ENCODE measurements at regions not wholly inside any gene's neighbourhood (a gene's known extent, or its start where the extent isn't known, plus 50 kb on each side); places are given as distances from the start of the nearest gene placed in this dataset.

- Histone ChIP-seq H3K4me3 (ENCODE audit: low read depth, low read length) (no peak overlapping the region), H3K36me3 (ENCODE audit: control insufficient read depth, insufficient read depth, low read length) (no peaks in the 10 kb centered on the region), H3K27me3 (ENCODE audit: control insufficient read depth, insufficient read depth, low read length) (no peaks in the 10 kb centered on the region)
- ChIA-PET POLR2A (no interaction called here), CTCF (no interaction called here)
- TF ChIP-seq, protein P1, sequence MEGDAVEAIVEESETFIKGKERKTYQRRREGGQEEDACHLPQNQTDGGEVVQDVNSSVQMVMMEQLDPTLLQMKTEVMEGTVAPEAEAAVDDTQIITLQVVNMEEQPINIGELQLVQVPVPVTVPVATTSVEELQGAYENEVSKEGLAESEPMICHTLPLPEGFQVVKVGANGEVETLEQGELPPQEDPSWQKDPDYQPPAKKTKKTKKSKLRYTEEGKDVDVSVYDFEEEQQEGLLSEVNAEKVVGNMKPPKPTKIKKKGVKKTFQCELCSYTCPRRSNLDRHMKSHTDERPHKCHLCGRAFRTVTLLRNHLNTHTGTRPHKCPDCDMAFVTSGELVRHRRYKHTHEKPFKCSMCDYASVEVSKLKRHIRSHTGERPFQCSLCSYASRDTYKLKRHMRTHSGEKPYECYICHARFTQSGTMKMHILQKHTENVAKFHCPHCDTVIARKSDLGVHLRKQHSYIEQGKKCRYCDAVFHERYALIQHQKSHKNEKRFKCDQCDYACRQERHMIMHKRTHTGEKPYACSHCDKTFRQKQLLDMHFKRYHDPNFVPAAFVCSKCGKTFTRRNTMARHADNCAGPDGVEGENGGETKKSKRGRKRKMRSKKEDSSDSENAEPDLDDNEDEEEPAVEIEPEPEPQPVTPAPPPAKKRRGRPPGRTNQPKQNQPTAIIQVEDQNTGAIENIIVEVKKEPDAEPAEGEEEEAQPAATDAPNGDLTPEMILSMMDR (IDR thresholded peaks at IDR 0.05; ENCODE audit: insufficient read depth, low read depth, low read length) = no peak
- DNase-seq (ENCODE audit: low read depth) = no peak
Observed at GRCh38 chr22:48245196-48245485, 1482.7 kb downstream of the TBC1D22A start.

DNA sequence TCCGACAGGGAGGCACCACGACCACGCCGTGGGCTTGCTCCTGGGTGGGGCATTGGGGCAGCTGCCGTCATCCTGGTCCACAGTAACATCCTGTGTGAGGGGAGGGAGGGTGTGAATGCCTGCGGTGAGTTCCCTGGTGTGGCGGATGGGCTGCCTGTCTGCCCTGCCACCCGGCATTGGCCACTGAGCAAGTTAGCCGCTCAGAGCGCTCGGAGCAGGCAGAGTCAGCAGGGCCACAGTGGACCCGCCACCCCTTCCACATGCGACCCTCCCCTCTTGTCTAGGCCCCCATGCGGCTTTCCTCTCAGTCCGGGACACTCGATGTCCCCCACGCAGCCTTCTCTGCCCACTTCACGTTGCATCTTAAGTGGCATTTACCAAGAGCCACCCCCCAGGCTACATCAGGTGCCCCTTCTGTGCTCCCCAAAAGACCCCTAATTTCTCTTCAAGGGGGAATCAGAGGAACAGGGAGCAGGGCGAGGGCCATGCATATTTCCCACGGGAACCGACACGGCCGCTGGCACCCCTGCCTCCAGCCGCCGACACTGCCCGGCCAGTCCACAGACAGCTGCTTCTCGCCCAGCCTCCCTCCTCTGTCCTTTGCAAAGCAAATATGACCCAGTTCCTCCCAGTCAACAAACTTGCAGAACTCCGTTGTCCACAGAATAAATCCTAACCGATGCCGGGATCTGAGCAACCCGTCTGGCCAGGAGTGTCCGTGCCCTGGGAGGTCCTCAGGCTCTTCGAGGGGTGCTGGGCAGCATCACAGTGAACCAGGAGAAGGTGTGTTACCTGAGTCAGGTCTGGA is 1482.1 kb downstream of the TBC1D22A start:
- H3K27me3 ChIP-seq (ENCODE audit: control insufficient read depth, insufficient read depth, low read length) = no peaks in the 10 kb centered on the region
- TF ChIP-seq, protein P1 (IDR thresholded peaks at IDR 0.05; ENCODE audit: insufficient read depth, low read depth, low read length) = no peak
- DNase-seq (ENCODE audit: low read depth) = no peak
- no peak overlapping the region for H3K4me3 ChIP-seq (ENCODE audit: low read depth, low read length)
- no peaks in the 10 kb centered on the region for H3K36me3 ChIP-seq (ENCODE audit: control insufficient read depth, insufficient read depth, low read length)
- ChIA-PET POLR2A (no interaction called here), CTCF (no interaction called here)

GRCh38 chr22:48242461-48242864 is 1480.0 kb downstream of the TBC1D22A start:
- ChIA-PET CTCF (no interaction called here), POLR2A (no interaction called here)
- H3K4me3 ChIP-seq (ENCODE audit: low read depth, low read length) = no peak overlapping the region
- H3K27me3 ChIP-seq (ENCODE audit: control insufficient read depth, insufficient read depth, low read length) = no peaks in the 10 kb centered on the region
- TF ChIP-seq, protein P1 (IDR thresholded peaks at IDR 0.05; ENCODE audit: insufficient read depth, low read depth, low read length) = no peak
- DNase-seq (ENCODE audit: low read depth) = no peak
- H3K36me3 ChIP-seq (ENCODE audit: control insufficient read depth, insufficient read depth, low read length) = no peaks in the 10 kb centered on the region

DNA sequence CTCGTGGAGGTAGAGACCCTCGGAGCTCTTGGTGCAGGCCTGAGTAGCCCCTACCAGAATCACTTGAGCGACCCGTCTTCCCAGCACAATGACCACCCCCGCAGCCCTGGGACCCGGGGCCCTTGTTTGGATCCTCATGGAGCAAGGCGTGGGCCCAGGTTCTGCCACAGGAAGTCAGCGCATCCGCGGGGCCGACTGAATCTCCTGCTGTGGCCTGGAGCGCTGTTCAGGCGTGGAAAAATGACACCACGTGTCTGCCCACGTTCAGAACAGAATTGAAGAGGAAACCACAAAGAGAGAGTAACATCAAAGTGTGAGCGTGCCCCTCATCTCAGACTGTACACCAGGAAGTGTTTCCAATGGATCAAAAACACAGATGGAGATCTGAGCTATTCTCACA is 1479.2 kb downstream of the TBC1D22A start:
- Histone ChIP-seq H3K4me3 (ENCODE audit: low read depth, low read length) (no peak overlapping the region), H3K27me3 (ENCODE audit: control insufficient read depth, insufficient read depth, low read length) (no peaks in the 10 kb centered on the region), H3K36me3 (ENCODE audit: control insufficient read depth, insufficient read depth, low read length) (no peaks in the 10 kb centered on the region)
- POLR2A ChIA-PET = no interaction called here
- CTCF ChIA-PET = no interaction called here
- DNase-seq (ENCODE audit: low read depth) = no peak
- TF ChIP-seq, protein P1 (IDR thresholded peaks at IDR 0.05; ENCODE audit: insufficient read depth, low read depth, low read length) = no peak

GRCh38 chr22:48240935-48241230 is 1478.4 kb downstream of the TBC1D22A start:
- Histone ChIP-seq H3K36me3 (ENCODE audit: control insufficient read depth, insufficient read depth, low read length) (no peaks in the 10 kb centered on the region), H3K27me3 (ENCODE audit: control insufficient read depth, insufficient read depth, low read length) (no peaks in the 10 kb centered on the region), H3K4me3 (ENCODE audit: low read depth, low read length) (no peak overlapping the region)
- CTCF ChIA-PET = no interaction called here
- POLR2A ChIA-PET = no interaction called here
- TF ChIP-seq, protein P1 (IDR thresholded peaks at IDR 0.05; ENCODE audit: insufficient read depth, low read depth, low read length) = no peak
- no peak for DNase-seq (ENCODE audit: low read depth)

Data from BJ (cell line).